RPMI8226 (cell line): ENCODE measurements at regions not wholly inside any gene's neighbourhood (a gene's known extent, or its start where the extent isn't known, plus 50 kb on each side); places are given as distances from the start of the nearest gene placed in this dataset.

Source experiments
- DNase-seq: peaks from one replicate; pipeline ENCODE4 v3.0.0-alpha.2; 2015

- no peak for DNase-seq
These were observed 565.7 kb upstream of the WWC1 start for GRCh38 chr5:167725741-167726140.

GRCh38 chr5:167726642-167727041 is 564.8 kb upstream of the WWC1 start:
- DNase-seq = no peak

- DNase-seq = no peak
These were observed 561.3 kb upstream of the WWC1 start for GRCh38 chr5:167730121-167730520.

- no peak for DNase-seq
These were observed 560.8 kb upstream of the WWC1 start for GRCh38 chr5:167730656-167731055.

- DNase-seq = no peak
These were observed 559.5 kb upstream of the WWC1 start for GRCh38 chr5:167731951-167732350.

- DNase-seq = no peak
These were observed 558.9 kb upstream of the WWC1 start for GRCh38 chr5:167732499-167732898.

GRCh38 chr5:167736992-167737391 is 554.5 kb upstream of the WWC1 start:
- DNase-seq = no peak

GRCh38 chr5:167743695-167744464 is 547.6 kb upstream of the WWC1 start:
- no peak for DNase-seq

- no peak for DNase-seq
These were observed 545.6 kb upstream of the WWC1 start for GRCh38 chr5:167745868-167746267.

GRCh38 chr5:167750586-167750985 is 540.9 kb upstream of the WWC1 start:
- DNase-seq = no peak

GRCh38 chr5:167752936-167753335 is 538.5 kb upstream of the WWC1 start:
- no peak for DNase-seq

GRCh38 chr5:167753725-167754490 is 537.5 kb upstream of the WWC1 start:
- DNase-seq = no peak

- DNase-seq = no peak
These were observed 536.9 kb upstream of the WWC1 start for GRCh38 chr5:167754501-167755021.

- DNase-seq = no peak
These were observed 536.0 kb upstream of the WWC1 start for GRCh38 chr5:167755420-167755819.

GRCh38 chr5:167759057-167759821 is 532.2 kb upstream of the WWC1 start:
- no peak for DNase-seq

GRCh38 chr5:167763772-167764171 is 527.7 kb upstream of the WWC1 start:
- no peak for DNase-seq

GRCh38 chr5:167764641-167765289 is 526.7 kb upstream of the WWC1 start:
- no peak for DNase-seq

- DNase-seq = no peak
These were observed 526.1 kb upstream of the WWC1 start for GRCh38 chr5:167765352-167765751.

GRCh38 chr5:167766957-167767356 is 524.5 kb upstream of the WWC1 start:
- DNase-seq = no peak

GRCh38 chr5:167767795-167768194 is 523.6 kb upstream of the WWC1 start:
- DNase-seq = no peak

- DNase-seq = no peak
These were observed 521.5 kb upstream of the WWC1 start for GRCh38 chr5:167769846-167770413.

- no peak for DNase-seq
These were observed 521.0 kb upstream of the WWC1 start for GRCh38 chr5:167770461-167770860.
